ENCODE measurements at regions not wholly inside any gene's neighbourhood (a gene's known extent, or its start where the extent isn't known, plus 50 kb on each side); places are given as distances from the start of the nearest gene placed in this dataset.

- Histone ChIP-seq H3K4me3 (ENCODE audit: low read depth in 1 of 5, low read length in 5 of 5) (no peak overlapping the region), H3K4me1 (ENCODE audit: control insufficient read depth in 5 of 5, insufficient read depth in 5 of 5, low read length in 5 of 5) (no peaks in the 10 kb centered on the region), H3K9ac (ENCODE audit: low read length in 5 of 5) (no peak overlapping the region), H3K27ac (ENCODE audit: low read depth, low read length) (no peak overlapping the region), H3K27me3 (ENCODE audit: control insufficient read depth in 5 of 5, insufficient read depth in 4 of 5, low read length in 5 of 5) (no peaks in the 10 kb centered on the region), H3K9me3 (ENCODE audit: control insufficient read depth in 5 of 5, low read length in 5 of 5) (no peaks in the 10 kb centered on the region), H3K36me3 (ENCODE audit: control insufficient read depth in 5 of 5, insufficient read depth in 5 of 5, low read length in 5 of 5) (no peaks in the 10 kb centered on the region)
These were observed 488.6 kb upstream of the WWC1 start for GRCh38 chr5:167802755-167803431.

GRCh38 chr5:167804512-167805220, 486.8 kb upstream of the WWC1 start:
- no peaks in the 10 kb centered on the region for H3K36me3 ChIP-seq (ENCODE audit: control insufficient read depth in 5 of 5, insufficient read depth in 5 of 5, low read length in 5 of 5)
- H3K4me3 ChIP-seq (ENCODE audit: low read depth in 1 of 5, low read length in 5 of 5) = no peak overlapping the region
- H3K4me1 ChIP-seq (ENCODE audit: control insufficient read depth in 5 of 5, insufficient read depth in 5 of 5, low read length in 5 of 5) = no peaks in the 10 kb centered on the region
- H3K27me3 ChIP-seq (ENCODE audit: control insufficient read depth in 5 of 5, insufficient read depth in 4 of 5, low read length in 5 of 5) = no peaks in the 10 kb centered on the region
- no peak overlapping the region for H3K9ac ChIP-seq (ENCODE audit: low read length in 5 of 5)
- no peaks in the 10 kb centered on the region for H3K9me3 ChIP-seq (ENCODE audit: control insufficient read depth in 5 of 5, low read length in 5 of 5)
- H3K27ac ChIP-seq (ENCODE audit: low read depth, low read length) = no peak overlapping the region

DNA sequence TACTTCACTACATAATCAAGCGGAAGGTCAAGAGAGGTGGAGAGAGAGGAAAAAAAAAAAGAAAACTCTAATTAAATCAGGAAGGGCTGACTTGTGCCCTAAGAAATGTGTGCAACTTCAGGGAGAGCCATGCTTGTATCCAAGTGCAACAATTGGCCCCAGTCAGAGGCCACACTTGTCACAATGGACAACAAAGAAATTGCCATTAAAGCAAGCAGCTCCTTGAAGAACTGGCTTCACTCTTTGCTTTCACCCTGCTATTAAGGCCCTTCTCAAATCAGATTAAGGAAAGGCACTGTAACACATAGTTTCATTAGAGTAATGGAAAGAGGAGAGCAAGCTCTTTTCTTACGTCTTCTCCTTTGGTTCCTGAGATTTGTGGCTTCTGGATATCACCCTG, 480.9 kb upstream of the WWC1 start:
- no peaks in the 10 kb centered on the region for H3K9me3 ChIP-seq (ENCODE audit: control insufficient read depth in 5 of 5, low read length in 5 of 5)
- no peaks in the 10 kb centered on the region for H3K27me3 ChIP-seq (ENCODE audit: control insufficient read depth in 5 of 5, insufficient read depth in 4 of 5, low read length in 5 of 5)
- H3K4me1 ChIP-seq (ENCODE audit: control insufficient read depth in 5 of 5, insufficient read depth in 5 of 5, low read length in 5 of 5) = peaks cover 0 to 2% (median 0%) of the 10 kb centered on the region in 5 donors
- H3K4me3 ChIP-seq (ENCODE audit: low read depth in 1 of 5, low read length in 5 of 5) = no peak overlapping the region
- H3K36me3 ChIP-seq (ENCODE audit: control insufficient read depth in 5 of 5, insufficient read depth in 5 of 5, low read length in 5 of 5) = no peaks in the 10 kb centered on the region
- no peak overlapping the region for H3K27ac ChIP-seq (ENCODE audit: low read depth, low read length)
- H3K9ac ChIP-seq (ENCODE audit: low read length in 5 of 5) = no peak overlapping the region

- H3K4me1 ChIP-seq (ENCODE audit: control insufficient read depth in 5 of 5, insufficient read depth in 5 of 5, low read length in 5 of 5) = peaks cover 0 to 2% (median 0%) of the 10 kb centered on the region in 5 donors
- H3K27ac ChIP-seq (ENCODE audit: low read depth, low read length) = no peak overlapping the region
- no peaks in the 10 kb centered on the region for H3K27me3 ChIP-seq (ENCODE audit: control insufficient read depth in 5 of 5, insufficient read depth in 4 of 5, low read length in 5 of 5)
- no peak overlapping the region for H3K9ac ChIP-seq (ENCODE audit: low read length in 5 of 5)
- no peaks in the 10 kb centered on the region for H3K36me3 ChIP-seq (ENCODE audit: control insufficient read depth in 5 of 5, insufficient read depth in 5 of 5, low read length in 5 of 5)
- H3K4me3 ChIP-seq (ENCODE audit: low read depth in 1 of 5, low read length in 5 of 5) = no peak overlapping the region
- no peaks in the 10 kb centered on the region for H3K9me3 ChIP-seq (ENCODE audit: control insufficient read depth in 5 of 5, low read length in 5 of 5)
These were observed 478.6 kb upstream of the WWC1 start for GRCh38 chr5:167812871-167813270.

- Histone ChIP-seq H3K36me3 (ENCODE audit: control insufficient read depth in 5 of 5, insufficient read depth in 5 of 5, low read length in 5 of 5) (no peaks in the 10 kb centered on the region), H3K4me3 (ENCODE audit: low read depth in 1 of 5, low read length in 5 of 5) (no peak overlapping the region), H3K27me3 (ENCODE audit: control insufficient read depth in 5 of 5, insufficient read depth in 4 of 5, low read length in 5 of 5) (no peaks in the 10 kb centered on the region), H3K27ac (ENCODE audit: low read depth, low read length) (no peak overlapping the region), H3K9ac (ENCODE audit: low read length in 5 of 5) (no peak overlapping the region), H3K9me3 (ENCODE audit: control insufficient read depth in 5 of 5, low read length in 5 of 5) (no peaks in the 10 kb centered on the region), H3K4me1 (ENCODE audit: control insufficient read depth in 5 of 5, insufficient read depth in 5 of 5, low read length in 5 of 5) (peaks cover 0 to 2% (median 0%) of the 10 kb centered on the region in 5 donors)
These were observed 478.1 kb upstream of the WWC1 start for GRCh38 chr5:167813389-167813788.

- no peak overlapping the region for H3K4me3 ChIP-seq (ENCODE audit: low read depth in 1 of 5, low read length in 5 of 5)
- no peaks in the 10 kb centered on the region for H3K36me3 ChIP-seq (ENCODE audit: control insufficient read depth in 5 of 5, insufficient read depth in 5 of 5, low read length in 5 of 5)
- no peak overlapping the region for H3K9ac ChIP-seq (ENCODE audit: low read length in 5 of 5)
- no peaks in the 10 kb centered on the region for H3K27me3 ChIP-seq (ENCODE audit: control insufficient read depth in 5 of 5, insufficient read depth in 4 of 5, low read length in 5 of 5)
- H3K9me3 ChIP-seq (ENCODE audit: control insufficient read depth in 5 of 5, low read length in 5 of 5) = no peaks in the 10 kb centered on the region
- H3K27ac ChIP-seq (ENCODE audit: low read depth, low read length) = no peak overlapping the region
- H3K4me1 ChIP-seq (ENCODE audit: control insufficient read depth in 5 of 5, insufficient read depth in 5 of 5, low read length in 5 of 5) = peaks cover 0 to 2% (median 0%) of the 10 kb centered on the region in 5 donors
These were observed 477.4 kb upstream of the WWC1 start for GRCh38 chr5:167814040-167814439.

GRCh38 chr5:167814828-167815227, 476.6 kb upstream of the WWC1 start:
- Histone ChIP-seq H3K9ac (ENCODE audit: low read length in 5 of 5) (no peak overlapping the region), H3K36me3 (ENCODE audit: control insufficient read depth in 5 of 5, insufficient read depth in 5 of 5, low read length in 5 of 5) (no peaks in the 10 kb centered on the region), H3K9me3 (ENCODE audit: control insufficient read depth in 5 of 5, low read length in 5 of 5) (no peaks in the 10 kb centered on the region), H3K27ac (ENCODE audit: low read depth, low read length) (no peak overlapping the region), H3K4me1 (ENCODE audit: control insufficient read depth in 5 of 5, insufficient read depth in 5 of 5, low read length in 5 of 5) (peaks cover 0 to 2% (median 0%) of the 10 kb centered on the region in 5 donors), H3K4me3 (ENCODE audit: low read depth in 1 of 5, low read length in 5 of 5) (no peak overlapping the region), H3K27me3 (ENCODE audit: control insufficient read depth in 5 of 5, insufficient read depth in 4 of 5, low read length in 5 of 5) (no peaks in the 10 kb centered on the region)

DNA sequence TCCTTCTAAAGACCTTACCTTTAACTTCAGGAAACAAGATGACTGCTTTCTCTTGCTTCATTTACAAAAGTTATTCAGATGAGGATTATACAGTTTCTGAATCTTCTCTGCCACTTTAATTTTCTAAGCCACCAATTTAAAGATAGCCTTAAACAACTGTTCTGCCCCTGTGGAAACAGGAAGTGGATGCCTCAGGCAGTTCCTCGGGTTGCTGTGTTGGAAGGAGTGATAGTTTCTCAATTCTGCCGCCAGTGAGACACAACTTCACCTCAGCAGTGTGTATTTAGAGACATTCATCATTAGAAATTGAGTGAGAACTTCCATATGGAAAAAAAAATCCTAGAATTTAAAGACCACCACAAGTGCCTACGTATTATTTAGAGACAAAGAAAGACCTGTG, 475.1 kb upstream of the WWC1 start:
- Histone ChIP-seq H3K27ac (ENCODE audit: low read depth, low read length) (no peak overlapping the region), H3K27me3 (ENCODE audit: control insufficient read depth in 5 of 5, insufficient read depth in 4 of 5, low read length in 5 of 5) (no peaks in the 10 kb centered on the region), H3K4me1 (ENCODE audit: control insufficient read depth in 5 of 5, insufficient read depth in 5 of 5, low read length in 5 of 5) (peaks cover 0 to 2% (median 0%) of the 10 kb centered on the region in 5 donors), H3K9ac (ENCODE audit: low read length in 5 of 5) (no peak overlapping the region), H3K9me3 (ENCODE audit: control insufficient read depth in 5 of 5, low read length in 5 of 5) (no peaks in the 10 kb centered on the region), H3K4me3 (ENCODE audit: low read depth in 1 of 5, low read length in 5 of 5) (no peak overlapping the region), H3K36me3 (ENCODE audit: control insufficient read depth in 5 of 5, insufficient read depth in 5 of 5, low read length in 5 of 5) (no peaks in the 10 kb centered on the region)

- Histone ChIP-seq H3K36me3 (ENCODE audit: control insufficient read depth in 5 of 5, insufficient read depth in 5 of 5, low read length in 5 of 5) (no peaks in the 10 kb centered on the region), H3K9ac (ENCODE audit: low read length in 5 of 5) (no peak overlapping the region), H3K27me3 (ENCODE audit: control insufficient read depth in 5 of 5, insufficient read depth in 4 of 5, low read length in 5 of 5) (no peaks in the 10 kb centered on the region), H3K4me1 (ENCODE audit: control insufficient read depth in 5 of 5, insufficient read depth in 5 of 5, low read length in 5 of 5) (peaks cover 0 to 2% (median 0%) of the 10 kb centered on the region in 5 donors), H3K9me3 (ENCODE audit: control insufficient read depth in 5 of 5, low read length in 5 of 5) (no peaks in the 10 kb centered on the region), H3K27ac (ENCODE audit: low read depth, low read length) (no peak overlapping the region), H3K4me3 (ENCODE audit: low read depth in 1 of 5, low read length in 5 of 5) (no peak overlapping the region)
These were observed 474.6 kb upstream of the WWC1 start for GRCh38 chr5:167816864-167817263.

DNA sequence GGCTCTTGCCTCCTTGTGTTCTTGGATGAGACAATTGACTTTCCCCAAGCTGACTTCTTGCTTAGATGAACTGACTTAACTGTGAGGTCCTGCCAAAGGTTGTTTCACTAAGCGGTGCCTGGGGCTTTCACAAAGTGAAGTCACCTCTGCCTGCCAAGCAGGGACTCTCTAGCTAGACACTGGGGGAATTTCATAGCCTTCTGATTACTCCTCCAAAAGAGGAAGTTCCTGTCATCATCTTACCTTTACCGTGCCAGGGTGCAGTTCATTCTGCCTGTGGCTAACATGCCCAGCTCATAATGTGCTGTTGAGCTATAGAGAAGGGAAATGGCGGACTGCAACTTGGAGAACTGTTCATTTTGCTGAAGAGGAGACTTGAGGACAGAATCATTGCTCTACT, 472.0 kb upstream of the WWC1 start:
- Histone ChIP-seq H3K36me3 (ENCODE audit: control insufficient read depth in 5 of 5, insufficient read depth in 5 of 5, low read length in 5 of 5) (no peaks in the 10 kb centered on the region), H3K9me3 (ENCODE audit: control insufficient read depth in 5 of 5, low read length in 5 of 5) (no peaks in the 10 kb centered on the region), H3K27ac (ENCODE audit: low read depth, low read length) (no peak overlapping the region), H3K4me1 (ENCODE audit: control insufficient read depth in 5 of 5, insufficient read depth in 5 of 5, low read length in 5 of 5) (peaks cover 0 to 2% (median 0%) of the 10 kb centered on the region in 5 donors), H3K4me3 (ENCODE audit: low read depth in 1 of 5, low read length in 5 of 5) (no peak overlapping the region), H3K27me3 (ENCODE audit: control insufficient read depth in 5 of 5, insufficient read depth in 4 of 5, low read length in 5 of 5) (no peaks in the 10 kb centered on the region), H3K9ac (ENCODE audit: low read length in 5 of 5) (no peak overlapping the region)

Data from subcutaneous abdominal adipose tissue (tissue), 5 donors.